ENCODE measurements at regions not wholly inside any gene's neighbourhood (a gene's known extent, or its start where the extent isn't known, plus 50 kb on each side); places are given as distances from the start of the nearest gene placed in this dataset.

- no peak for TF ChIP-seq EP300 (conservative IDR thresholded peaks at IDR 0.05; ENCODE audit: poor library complexity, severe bottlenecking)
- TF ChIP-seq TAF1 (IDR thresholded peaks at IDR 0.05; ENCODE audit: low read depth): no peak
- TF ChIP-seq REST (IDR thresholded peaks at IDR 0.05; ENCODE audit: borderline replicate concordance): no peak
- TF ChIP-seq CTCF (IDR thresholded peaks at IDR 0.05; ENCODE audit: poor library complexity, severe bottlenecking): no peak
- TF ChIP-seq SMC3 (conservative IDR thresholded peaks at IDR 0.05; ENCODE audit: poor library complexity): no peak
These were observed 108.1 kb upstream of the CARD11 start for GRCh38 chr7:3151784-3152183.

All from neural cell (in vitro differentiated cells).